ENCODE measurements at regions not wholly inside any gene's neighbourhood (a gene's known extent, or its start where the extent isn't known, plus 50 kb on each side); places are given as distances from the start of the nearest gene placed in this dataset.

DNA sequence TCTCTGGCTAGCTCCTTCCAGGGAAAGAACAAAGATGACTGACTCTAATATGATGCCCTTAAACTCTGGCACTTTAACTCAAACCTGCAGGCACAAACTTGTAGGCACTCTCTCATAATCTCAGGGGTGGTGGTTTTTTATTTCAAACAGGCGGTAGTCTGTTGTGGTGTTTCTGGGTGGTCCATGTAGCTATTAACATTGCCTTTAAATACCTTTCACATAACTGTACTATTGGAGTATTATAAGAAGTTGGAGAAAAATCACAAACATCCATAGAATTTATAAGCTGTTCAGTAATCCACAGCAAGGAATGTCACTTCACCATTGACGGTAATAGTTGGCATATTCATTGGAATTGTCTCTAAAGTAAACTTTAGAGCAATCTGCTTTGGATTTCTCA lies 204.2 kb upstream of the PDE5A start:
- no peaks in the 10 kb centered on the region for H3K4me1 ChIP-seq (ENCODE audit: control insufficient read depth, extremely low read depth, insufficient read depth, low read length)
- H3K79me2 ChIP-seq (ENCODE audit: control insufficient read depth, insufficient read depth, low read length), result no peaks in the 10 kb centered on the region
- H3K9me3 ChIP-seq (ENCODE audit: control insufficient read depth, insufficient read depth, low read depth, low read length), result no peaks in the 10 kb centered on the region
- no peak for TF ChIP-seq EZH2 (IDR thresholded peaks at IDR 0.05; ENCODE audit: low read length, missing control alignments)
- TF ChIP-seq, protein P1, sequence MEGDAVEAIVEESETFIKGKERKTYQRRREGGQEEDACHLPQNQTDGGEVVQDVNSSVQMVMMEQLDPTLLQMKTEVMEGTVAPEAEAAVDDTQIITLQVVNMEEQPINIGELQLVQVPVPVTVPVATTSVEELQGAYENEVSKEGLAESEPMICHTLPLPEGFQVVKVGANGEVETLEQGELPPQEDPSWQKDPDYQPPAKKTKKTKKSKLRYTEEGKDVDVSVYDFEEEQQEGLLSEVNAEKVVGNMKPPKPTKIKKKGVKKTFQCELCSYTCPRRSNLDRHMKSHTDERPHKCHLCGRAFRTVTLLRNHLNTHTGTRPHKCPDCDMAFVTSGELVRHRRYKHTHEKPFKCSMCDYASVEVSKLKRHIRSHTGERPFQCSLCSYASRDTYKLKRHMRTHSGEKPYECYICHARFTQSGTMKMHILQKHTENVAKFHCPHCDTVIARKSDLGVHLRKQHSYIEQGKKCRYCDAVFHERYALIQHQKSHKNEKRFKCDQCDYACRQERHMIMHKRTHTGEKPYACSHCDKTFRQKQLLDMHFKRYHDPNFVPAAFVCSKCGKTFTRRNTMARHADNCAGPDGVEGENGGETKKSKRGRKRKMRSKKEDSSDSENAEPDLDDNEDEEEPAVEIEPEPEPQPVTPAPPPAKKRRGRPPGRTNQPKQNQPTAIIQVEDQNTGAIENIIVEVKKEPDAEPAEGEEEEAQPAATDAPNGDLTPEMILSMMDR (conservative IDR thresholded peaks at IDR 0.05 in 1 of 2, IDR thresholded peaks at IDR 0.05 in 1 of 2; ENCODE audit: low read depth in 1 of 2, low read length in 2 of 2), result no peak
- DNase-seq (ENCODE audit: low read depth in 2 of 2), result peak in 1 of 2 donors; percentile 3
- no peak overlapping the region for H2AFZ ChIP-seq (ENCODE audit: low read length)
- H3K4me2 ChIP-seq (ENCODE audit: extremely low read depth, insufficient read depth, low read length), result no peak overlapping the region
- no peak overlapping the region for H3K27ac ChIP-seq (ENCODE audit: insufficient read depth, low read length)
- no peak overlapping the region for H3K9ac ChIP-seq (ENCODE audit: insufficient read depth, low read length)
- H3K27me3 ChIP-seq (ENCODE audit: control insufficient read depth, insufficient read depth, low read length), result no peaks in the 10 kb centered on the region
- H3K4me3 ChIP-seq (replicated peaks in 1 of 4; ENCODE audit: control extremely low read depth in 1 of 4, insufficient read depth in 1 of 4, low read depth in 3 of 4, low read length in 4 of 4), result no peak overlapping the region
- no peaks in the 10 kb centered on the region for H3K36me3 ChIP-seq (ENCODE audit: control insufficient read depth, insufficient read depth, low read length)
- no peaks in the 10 kb centered on the region for H4K20me1 ChIP-seq (ENCODE audit: control insufficient read depth, extremely low read depth, insufficient read depth, low read length)

DNA sequence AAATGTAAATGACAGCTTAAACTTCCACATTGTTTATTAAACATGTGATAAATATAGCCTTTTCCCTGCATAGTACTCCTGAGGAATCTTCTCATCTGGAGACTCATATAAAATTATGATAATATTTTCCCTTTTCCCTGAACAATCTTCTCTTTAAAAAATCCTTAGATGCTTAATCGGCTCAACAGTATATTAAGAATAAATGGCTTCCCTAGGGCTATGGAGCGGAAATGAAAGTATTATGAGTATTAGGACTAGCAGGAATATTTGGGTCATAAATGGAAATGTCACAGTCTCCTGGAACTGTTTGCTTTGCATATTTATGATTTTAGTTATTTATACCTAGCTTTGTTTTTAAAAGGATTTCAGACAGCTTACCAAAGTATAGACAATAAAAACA lies 200.7 kb upstream of the PDE5A start:
- Histone ChIP-seq H3K27ac (ENCODE audit: insufficient read depth, low read length) (no peak overlapping the region), H3K36me3 (ENCODE audit: control insufficient read depth, insufficient read depth, low read length) (no peaks in the 10 kb centered on the region), H3K9me3 (ENCODE audit: control insufficient read depth, insufficient read depth, low read depth, low read length) (no peaks in the 10 kb centered on the region), H3K4me3 (replicated peaks in 1 of 4; ENCODE audit: control extremely low read depth in 1 of 4, insufficient read depth in 1 of 4, low read depth in 3 of 4, low read length in 4 of 4) (no peak overlapping the region), H3K9ac (ENCODE audit: insufficient read depth, low read length) (no peak overlapping the region), H2AFZ (ENCODE audit: low read length) (no peak overlapping the region), H3K79me2 (ENCODE audit: control insufficient read depth, insufficient read depth, low read length) (no peaks in the 10 kb centered on the region), H3K27me3 (ENCODE audit: control insufficient read depth, insufficient read depth, low read length) (no peaks in the 10 kb centered on the region), H3K4me1 (ENCODE audit: control insufficient read depth, extremely low read depth, insufficient read depth, low read length) (no peaks in the 10 kb centered on the region), H4K20me1 (ENCODE audit: control insufficient read depth, extremely low read depth, insufficient read depth, low read length) (no peaks in the 10 kb centered on the region), H3K4me2 (ENCODE audit: extremely low read depth, insufficient read depth, low read length) (no peak overlapping the region)
- DNase-seq (ENCODE audit: low read depth in 2 of 2), result no peak
- TF ChIP-seq EZH2 (IDR thresholded peaks at IDR 0.05; ENCODE audit: low read length, missing control alignments), result no peak
- TF ChIP-seq, protein P1 (conservative IDR thresholded peaks at IDR 0.05 in 1 of 2, IDR thresholded peaks at IDR 0.05 in 1 of 2; ENCODE audit: low read depth in 1 of 2, low read length in 2 of 2), result no peak

DNA sequence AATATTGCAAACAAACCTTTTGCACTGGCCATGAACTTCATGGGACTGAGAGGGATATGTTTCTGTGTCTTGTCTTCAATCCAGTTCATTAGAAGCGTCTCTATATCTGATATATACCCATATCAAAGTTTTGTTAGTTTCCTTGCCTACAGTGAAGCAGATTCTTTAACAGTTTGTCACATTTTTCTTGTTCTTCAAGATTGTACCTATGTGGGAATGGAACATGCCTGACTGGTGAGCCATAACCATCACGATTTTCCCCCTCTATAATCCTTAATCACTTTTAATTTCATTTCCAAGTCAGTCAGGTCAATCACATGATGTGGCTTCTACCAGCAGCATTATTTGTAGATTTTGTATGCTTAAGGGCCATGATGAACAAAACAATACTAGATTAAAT lies 197.1 kb upstream of the PDE5A start:
- no peak overlapping the region for H2AFZ ChIP-seq (ENCODE audit: low read length)
- H3K79me2 ChIP-seq (ENCODE audit: control insufficient read depth, insufficient read depth, low read length), result no peaks in the 10 kb centered on the region
- no peak overlapping the region for H3K4me3 ChIP-seq (replicated peaks in 1 of 4; ENCODE audit: control extremely low read depth in 1 of 4, insufficient read depth in 1 of 4, low read depth in 3 of 4, low read length in 4 of 4)
- H3K4me1 ChIP-seq (ENCODE audit: control insufficient read depth, extremely low read depth, insufficient read depth, low read length), result no peaks in the 10 kb centered on the region
- H4K20me1 ChIP-seq (ENCODE audit: control insufficient read depth, extremely low read depth, insufficient read depth, low read length), result no peaks in the 10 kb centered on the region
- no peak for TF ChIP-seq EZH2 (IDR thresholded peaks at IDR 0.05; ENCODE audit: low read length, missing control alignments)
- TF ChIP-seq, protein P1 (conservative IDR thresholded peaks at IDR 0.05 in 1 of 2, IDR thresholded peaks at IDR 0.05 in 1 of 2; ENCODE audit: low read depth in 1 of 2, low read length in 2 of 2), result no peak
- no peaks in the 10 kb centered on the region for H3K36me3 ChIP-seq (ENCODE audit: control insufficient read depth, insufficient read depth, low read length)
- H3K9me3 ChIP-seq (ENCODE audit: control insufficient read depth, insufficient read depth, low read depth, low read length), result no peaks in the 10 kb centered on the region
- no peak overlapping the region for H3K27ac ChIP-seq (ENCODE audit: insufficient read depth, low read length)
- H3K9ac ChIP-seq (ENCODE audit: insufficient read depth, low read length), result no peak overlapping the region
- no peak overlapping the region for H3K4me2 ChIP-seq (ENCODE audit: extremely low read depth, insufficient read depth, low read length)
- DNase-seq (ENCODE audit: low read depth in 2 of 2), result peak in 1 of 2 donors; percentile 24
- H3K27me3 ChIP-seq (ENCODE audit: control insufficient read depth, insufficient read depth, low read length), result no peaks in the 10 kb centered on the region

All from fibroblast of lung (primary cell).